ENCODE measurements at regions not wholly inside any gene's neighbourhood (a gene's known extent, or its start where the extent isn't known, plus 50 kb on each side); places are given as distances from the start of the nearest gene placed in this dataset.

DNA sequence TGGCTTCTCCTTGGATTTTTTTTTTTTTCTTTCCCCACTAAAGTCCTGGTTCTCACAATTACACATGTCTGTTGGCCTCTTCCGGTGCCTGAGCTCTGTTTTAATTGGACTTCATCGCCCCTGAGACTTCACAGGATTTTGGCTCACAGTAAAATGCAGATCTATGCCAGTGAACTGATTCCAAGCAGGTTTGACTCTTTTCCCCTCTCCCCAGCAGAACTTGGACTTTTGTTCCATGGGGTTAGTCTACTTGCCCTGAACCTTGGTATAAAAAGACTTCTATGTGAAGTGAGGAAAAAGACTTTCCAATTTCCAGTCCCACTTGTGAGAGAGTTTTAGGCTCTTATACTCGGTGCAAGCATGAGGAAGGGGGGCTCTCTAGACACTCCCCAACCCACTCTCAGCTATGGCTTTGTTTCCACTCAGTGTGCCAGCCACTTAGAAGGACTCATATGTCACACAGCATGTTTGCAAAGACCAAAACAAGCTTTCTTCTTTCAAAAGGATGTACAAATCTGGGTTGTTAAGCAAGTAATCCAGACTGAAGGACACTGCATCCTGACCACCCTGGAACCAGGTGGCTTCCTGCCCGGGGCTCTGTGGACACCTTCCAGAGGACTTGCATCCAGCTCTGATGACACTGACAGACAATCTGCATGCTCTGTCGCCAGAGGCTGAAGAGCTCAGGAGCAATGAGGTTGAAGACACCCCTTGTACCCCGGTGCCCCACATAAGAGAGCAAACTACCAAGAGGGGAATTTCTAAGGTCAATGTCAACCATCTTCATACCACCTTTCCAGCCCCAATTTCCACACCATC lies 221.9 kb upstream of the EGLN3 start:
- TF ChIP-seq, protein P1, sequence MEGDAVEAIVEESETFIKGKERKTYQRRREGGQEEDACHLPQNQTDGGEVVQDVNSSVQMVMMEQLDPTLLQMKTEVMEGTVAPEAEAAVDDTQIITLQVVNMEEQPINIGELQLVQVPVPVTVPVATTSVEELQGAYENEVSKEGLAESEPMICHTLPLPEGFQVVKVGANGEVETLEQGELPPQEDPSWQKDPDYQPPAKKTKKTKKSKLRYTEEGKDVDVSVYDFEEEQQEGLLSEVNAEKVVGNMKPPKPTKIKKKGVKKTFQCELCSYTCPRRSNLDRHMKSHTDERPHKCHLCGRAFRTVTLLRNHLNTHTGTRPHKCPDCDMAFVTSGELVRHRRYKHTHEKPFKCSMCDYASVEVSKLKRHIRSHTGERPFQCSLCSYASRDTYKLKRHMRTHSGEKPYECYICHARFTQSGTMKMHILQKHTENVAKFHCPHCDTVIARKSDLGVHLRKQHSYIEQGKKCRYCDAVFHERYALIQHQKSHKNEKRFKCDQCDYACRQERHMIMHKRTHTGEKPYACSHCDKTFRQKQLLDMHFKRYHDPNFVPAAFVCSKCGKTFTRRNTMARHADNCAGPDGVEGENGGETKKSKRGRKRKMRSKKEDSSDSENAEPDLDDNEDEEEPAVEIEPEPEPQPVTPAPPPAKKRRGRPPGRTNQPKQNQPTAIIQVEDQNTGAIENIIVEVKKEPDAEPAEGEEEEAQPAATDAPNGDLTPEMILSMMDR (IDR thresholded peaks at IDR 0.05; ENCODE audit: extremely low read depth, low read depth, low read length): no peak
- H3K4me1 ChIP-seq (ENCODE audit: insufficient read depth, low read length): no peaks in the 10 kb centered on the region
- no peaks in the 10 kb centered on the region for H3K36me3 ChIP-seq (ENCODE audit: insufficient read depth, low read length)
- H3K4me3 ChIP-seq (ENCODE audit: insufficient read depth, low read length): no peak overlapping the region
- no peaks in the 10 kb centered on the region for H3K27me3 ChIP-seq (ENCODE audit: insufficient read depth, low read length)
- H3K79me2 ChIP-seq (ENCODE audit: insufficient read depth, low read length): no peaks in the 10 kb centered on the region
- H3K4me2 ChIP-seq (ENCODE audit: insufficient read depth, low read length): no peak overlapping the region
- no peak for DNase-seq (ENCODE audit: insufficient read length, low spot score, missing footprints)
- H3K27ac ChIP-seq (ENCODE audit: low read depth, low read length): no peak overlapping the region
- no peak overlapping the region for H2AFZ ChIP-seq (ENCODE audit: low read length)
- no peaks in the 10 kb centered on the region for H3K9me3 ChIP-seq (ENCODE audit: low read depth, low read length)
- H4K20me1 ChIP-seq (ENCODE audit: insufficient read depth, low read length): no peaks in the 10 kb centered on the region

DNA sequence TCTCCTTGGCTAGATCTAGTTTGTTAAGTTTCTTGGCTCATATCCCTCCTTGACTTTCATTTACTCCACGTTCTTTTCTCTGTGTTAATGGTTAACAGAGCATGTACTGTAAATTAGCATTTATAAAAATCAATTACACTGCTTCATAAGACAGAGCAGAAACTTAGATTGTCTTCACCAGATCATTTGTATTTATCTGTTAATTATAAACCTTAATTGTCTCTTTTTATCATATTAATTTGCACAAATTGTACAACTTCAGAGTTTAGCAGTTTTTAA lies 221.2 kb upstream of the EGLN3 start:
- Histone ChIP-seq H3K27ac (ENCODE audit: low read depth, low read length) (no peak overlapping the region), H3K4me1 (ENCODE audit: insufficient read depth, low read length) (no peaks in the 10 kb centered on the region), H3K36me3 (ENCODE audit: insufficient read depth, low read length) (no peaks in the 10 kb centered on the region), H4K20me1 (ENCODE audit: insufficient read depth, low read length) (no peaks in the 10 kb centered on the region), H3K9me3 (ENCODE audit: low read depth, low read length) (no peaks in the 10 kb centered on the region), H3K27me3 (ENCODE audit: insufficient read depth, low read length) (no peaks in the 10 kb centered on the region), H3K4me2 (ENCODE audit: insufficient read depth, low read length) (no peak overlapping the region), H2AFZ (ENCODE audit: low read length) (no peak overlapping the region), H3K79me2 (ENCODE audit: insufficient read depth, low read length) (no peaks in the 10 kb centered on the region), H3K4me3 (ENCODE audit: insufficient read depth, low read length) (no peak overlapping the region)
- no peak for DNase-seq (ENCODE audit: insufficient read length, low spot score, missing footprints)
- TF ChIP-seq, protein P1 (IDR thresholded peaks at IDR 0.05; ENCODE audit: extremely low read depth, low read depth, low read length): no peak

DNA sequence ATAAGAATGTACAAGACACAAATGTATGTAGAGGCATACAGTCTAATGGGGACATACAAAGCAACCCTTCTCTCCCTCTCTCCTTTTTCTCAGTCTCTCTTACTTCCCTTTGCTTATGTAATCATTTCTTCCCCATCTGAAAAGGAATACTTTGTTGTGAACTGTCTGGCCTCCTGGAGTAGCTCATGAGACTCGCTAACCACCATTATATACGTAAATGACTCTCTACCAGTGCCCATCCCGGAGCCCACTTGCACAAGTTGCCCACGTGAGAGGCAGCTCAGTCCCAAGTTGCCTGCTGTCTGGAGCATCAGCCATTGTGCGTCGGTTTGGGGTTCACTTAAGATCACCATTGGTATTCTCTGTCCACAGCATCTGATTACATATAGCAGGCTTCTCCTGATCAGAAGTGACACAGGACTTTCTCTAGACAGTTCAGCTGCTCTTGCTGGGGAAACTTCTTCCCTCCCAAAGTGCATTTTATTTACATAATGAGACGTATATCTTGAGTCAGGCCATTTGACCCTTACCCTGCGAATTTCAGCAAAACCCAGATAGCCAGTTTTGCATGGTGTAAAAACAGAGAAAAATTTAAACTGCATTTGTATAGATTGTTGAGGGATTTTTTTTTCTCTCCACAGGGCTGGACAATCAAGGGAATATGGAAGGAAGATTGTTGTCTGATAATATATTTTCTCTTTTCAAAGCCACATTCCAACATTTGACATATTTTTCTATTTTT lies 220.7 kb upstream of the EGLN3 start:
- Histone ChIP-seq H3K4me1 (ENCODE audit: insufficient read depth, low read length) (no peaks in the 10 kb centered on the region), H3K27me3 (ENCODE audit: insufficient read depth, low read length) (no peaks in the 10 kb centered on the region), H3K4me3 (ENCODE audit: insufficient read depth, low read length) (no peak overlapping the region), H3K9me3 (ENCODE audit: low read depth, low read length) (no peaks in the 10 kb centered on the region), H3K36me3 (ENCODE audit: insufficient read depth, low read length) (no peaks in the 10 kb centered on the region), H3K27ac (ENCODE audit: low read depth, low read length) (no peak overlapping the region), H2AFZ (ENCODE audit: low read length) (no peak overlapping the region), H3K4me2 (ENCODE audit: insufficient read depth, low read length) (no peak overlapping the region), H3K79me2 (ENCODE audit: insufficient read depth, low read length) (no peaks in the 10 kb centered on the region), H4K20me1 (ENCODE audit: insufficient read depth, low read length) (no peaks in the 10 kb centered on the region)
- TF ChIP-seq, protein P1 (IDR thresholded peaks at IDR 0.05; ENCODE audit: extremely low read depth, low read depth, low read length): no peak
- DNase-seq (ENCODE audit: insufficient read length, low spot score, missing footprints): no peak

GRCh38 chr14:34170882-34171281 lies 220.0 kb upstream of the EGLN3 start:
- no peak overlapping the region for H2AFZ ChIP-seq (ENCODE audit: low read length)
- TF ChIP-seq, protein P1 (IDR thresholded peaks at IDR 0.05; ENCODE audit: extremely low read depth, low read depth, low read length): no peak
- no peak overlapping the region for H3K27ac ChIP-seq (ENCODE audit: low read depth, low read length)
- H3K4me1 ChIP-seq (ENCODE audit: insufficient read depth, low read length): no peaks in the 10 kb centered on the region
- no peak overlapping the region for H3K4me3 ChIP-seq (ENCODE audit: insufficient read depth, low read length)
- no peaks in the 10 kb centered on the region for H3K79me2 ChIP-seq (ENCODE audit: insufficient read depth, low read length)
- no peaks in the 10 kb centered on the region for H3K36me3 ChIP-seq (ENCODE audit: insufficient read depth, low read length)
- no peaks in the 10 kb centered on the region for H4K20me1 ChIP-seq (ENCODE audit: insufficient read depth, low read length)
- no peak for DNase-seq (ENCODE audit: insufficient read length, low spot score, missing footprints)
- no peak overlapping the region for H3K4me2 ChIP-seq (ENCODE audit: insufficient read depth, low read length)
- H3K27me3 ChIP-seq (ENCODE audit: insufficient read depth, low read length): no peaks in the 10 kb centered on the region
- no peaks in the 10 kb centered on the region for H3K9me3 ChIP-seq (ENCODE audit: low read depth, low read length)

Data from osteoblast (primary cell).